ENCODE measurements at regions not wholly inside any gene's neighbourhood (a gene's known extent, or its start where the extent isn't known, plus 50 kb on each side); places are given as distances from the start of the nearest gene placed in this dataset.

- no peak for TF ChIP-seq CTCF (IDR thresholded peaks at IDR 0.05; ENCODE audit: low read depth, low read length)
- H3K4me3 ChIP-seq (ENCODE audit: low read depth, low read length) = no peak overlapping the region
- DNase-seq (ENCODE audit: low read depth, low spot score) = no peak
- in situ Hi-C loops (cut with HindIII; ENCODE audit: low sequenced_read_pairs) = no loop called here
These were observed 322.5 kb downstream of the NFIB start for GRCh38 chr9:13991395-13991794.

GRCh38 chr9:13990994-13991393 is 322.9 kb downstream of the NFIB start:
- in situ Hi-C loops (cut with HindIII; ENCODE audit: low sequenced_read_pairs) = no loop called here
- DNase-seq (ENCODE audit: low read depth, low spot score) = no peak
- no peak overlapping the region for H3K4me3 ChIP-seq (ENCODE audit: low read depth, low read length)
- TF ChIP-seq CTCF (IDR thresholded peaks at IDR 0.05; ENCODE audit: low read depth, low read length) = no peak

DNA sequence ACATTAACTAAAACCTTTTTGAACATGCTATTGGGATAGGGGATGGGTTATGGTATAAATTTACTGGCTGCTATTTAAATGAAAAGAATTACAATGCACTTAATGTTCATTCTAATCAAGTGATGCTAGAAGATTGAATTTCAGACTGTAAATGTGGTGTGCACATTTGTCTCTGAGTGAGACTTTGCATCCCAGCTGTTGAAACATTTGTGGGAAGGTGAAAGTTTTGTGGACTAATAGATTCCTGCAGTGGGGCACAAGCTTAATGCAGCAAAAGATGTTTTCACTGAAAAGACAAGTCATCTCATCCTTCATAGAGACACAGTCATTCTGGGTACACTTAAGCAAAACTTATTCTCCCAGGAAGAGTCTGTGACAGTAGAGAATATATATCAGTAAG is 323.6 kb downstream of the NFIB start:
- in situ Hi-C loops (cut with HindIII; ENCODE audit: low sequenced_read_pairs) = no loop called here
- TF ChIP-seq CTCF (IDR thresholded peaks at IDR 0.05; ENCODE audit: low read depth, low read length) = no peak
- DNase-seq (ENCODE audit: low read depth, low spot score) = no peak
- H3K4me3 ChIP-seq (ENCODE audit: low read depth, low read length) = no peak overlapping the region

DNA sequence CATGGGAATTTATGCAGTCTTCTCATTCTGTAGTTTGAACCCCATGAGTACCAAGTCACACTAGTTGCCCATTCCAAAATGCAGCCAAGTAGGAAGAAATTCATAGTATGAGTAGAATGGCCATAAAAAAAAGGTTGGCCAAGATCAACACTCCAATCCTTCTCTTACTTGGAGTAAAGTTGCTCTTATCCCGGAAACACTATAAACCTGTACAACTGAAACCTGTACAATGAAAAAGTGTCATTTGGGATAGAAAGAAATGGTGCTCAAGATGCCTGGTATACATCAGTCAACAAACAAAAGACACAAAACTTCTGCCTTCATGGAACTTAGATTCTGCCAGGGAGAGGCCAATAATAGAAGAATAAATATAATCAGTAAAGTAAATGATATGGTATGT is 325.0 kb downstream of the NFIB start:
- no peak for DNase-seq (ENCODE audit: low read depth, low spot score)
- in situ Hi-C loops (cut with HindIII; ENCODE audit: low sequenced_read_pairs) = no loop called here
- H3K4me3 ChIP-seq (ENCODE audit: low read depth, low read length) = no peak overlapping the region
- no peak for TF ChIP-seq CTCF (IDR thresholded peaks at IDR 0.05; ENCODE audit: low read depth, low read length)

GRCh38 chr9:13983607-13984006 is 330.3 kb downstream of the NFIB start:
- no peak for TF ChIP-seq CTCF (IDR thresholded peaks at IDR 0.05; ENCODE audit: low read depth, low read length)
- in situ Hi-C loops (cut with HindIII; ENCODE audit: low sequenced_read_pairs) = no loop called here
- no peak for DNase-seq (ENCODE audit: low read depth, low spot score)
- no peak overlapping the region for H3K4me3 ChIP-seq (ENCODE audit: low read depth, low read length)

DNA sequence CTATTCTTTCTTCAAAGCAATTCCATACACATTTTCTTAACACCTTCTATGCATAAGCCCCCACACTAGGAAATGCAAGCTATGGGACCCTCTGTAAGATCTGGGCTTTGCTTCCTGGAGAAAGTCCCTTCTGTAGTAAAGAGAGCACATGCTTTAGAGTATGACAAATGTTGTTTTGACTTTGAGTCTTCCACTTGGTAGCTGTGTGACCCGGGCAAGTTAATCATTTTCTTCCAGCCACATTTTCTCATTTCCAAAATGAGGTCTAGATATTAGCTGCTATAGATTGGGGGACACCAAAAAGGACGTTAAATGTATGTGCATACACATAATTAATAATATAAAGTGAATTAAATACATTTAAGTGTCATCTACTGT is 334.0 kb downstream of the NFIB start:
- in situ Hi-C loops (cut with HindIII; ENCODE audit: low sequenced_read_pairs) = no loop called here
- no peak for TF ChIP-seq CTCF (IDR thresholded peaks at IDR 0.05; ENCODE audit: low read depth, low read length)
- no peak for DNase-seq (ENCODE audit: low read depth, low spot score)
- H3K4me3 ChIP-seq (ENCODE audit: low read depth, low read length) = no peak overlapping the region

Data from astrocyte of the spinal cord (primary cell).